Keratinocyte (primary cell): ENCODE measurements at regions not wholly inside any gene's neighbourhood (a gene's known extent, or its start where the extent isn't known, plus 50 kb on each side); places are given as distances from the start of the nearest gene placed in this dataset.

ENCODE experiments used
- DNase-seq: peaks from one replicate; pipeline ENCODE4 v3.0.0-alpha.2; 2011; ENCODE audit warnings: low read depth, missing footprints, low spot score
- FAIRE-seq: peaks from 2 replicates; lab custom pipeline; 2011; peaks lifted over from hg19 to GRCh38; lab: Jason Lieb, UNC
- H2AFZ ChIP-seq: 2 replicates; pipeline ENCODE4 v1.6.0; 2012; ENCODE audit warnings: low read length, control low read depth, inconsistent platforms; ENCODE audit not compliant: control insufficient read depth
- H3K27ac ChIP-seq: 2 replicates; pipeline ENCODE4 v1.5.1; 2011; ENCODE audit warnings: low read length; ENCODE audit not compliant: control insufficient read depth, insufficient read depth
- H3K27me3 ChIP-seq: 3 replicates; pipeline ENCODE4 v1.6.0; 2011; ENCODE audit warnings: low read length; ENCODE audit not compliant: control insufficient read depth, insufficient read depth; ENCODE audit errors: extremely low read depth
- H3K36me3 ChIP-seq, 2 experiments: 2 replicates in 1 of 2; 3 replicates in 1 of 2; pipeline ENCODE4 v1.5.1; 2011; ENCODE audit warnings: low read length in 2 of 2, mild to moderate bottlenecking in 1 of 2; ENCODE audit not compliant: control insufficient read depth in 2 of 2, insufficient read depth in 2 of 2; ENCODE audit errors: extremely low read depth in 1 of 2
- H3K4me1 ChIP-seq: 3 replicates; pipeline ENCODE4 v1.5.1; 2011; ENCODE audit warnings: low read length; ENCODE audit not compliant: control insufficient read depth, insufficient read depth; ENCODE audit errors: extremely low read depth
- H3K4me2 ChIP-seq: 3 replicates; pipeline ENCODE4 v1.6.0; 2011; ENCODE audit warnings: low read depth, low read length; ENCODE audit not compliant: control insufficient read depth, insufficient read depth; ENCODE audit errors: extremely low read depth
- H3K4me3 ChIP-seq, 3 experiments: fragments of 200-600 bp in 1 of 3; sonication (generic) in 1 of 3; 2 replicates in 2 of 3; 3 replicates in 1 of 3; pipeline ENCODE4 v1.5.1; 2011 to 2016; ENCODE audit warnings: low read length in 3 of 3, mild to moderate bottlenecking in 3 of 3, control low read depth in 2 of 3, inconsistent platforms in 1 of 3, low read depth in 1 of 3, mixed read lengths in 1 of 3, mixed run types in 1 of 3, moderate library complexity in 1 of 3; ENCODE audit not compliant: control insufficient read depth in 2 of 3, insufficient read depth in 2 of 3; ENCODE audit errors: extremely low read depth in 1 of 3
- H3K79me2 ChIP-seq: 2 replicates; pipeline ENCODE4 v1.6.0; 2012; ENCODE audit warnings: low read length; ENCODE audit not compliant: control insufficient read depth, insufficient read depth
- H3K9ac ChIP-seq: 3 replicates; pipeline ENCODE4 v1.6.0; 2011; ENCODE audit warnings: low read length; ENCODE audit not compliant: control insufficient read depth, insufficient read depth; ENCODE audit errors: extremely low read depth
- H3K9me1 ChIP-seq: 3 replicates; pipeline ENCODE4 v1.6.0; 2011; ENCODE audit warnings: low read length; ENCODE audit not compliant: control insufficient read depth, insufficient read depth; ENCODE audit errors: extremely low read depth
- H3K9me3 ChIP-seq: 2 replicates; pipeline ENCODE4 v1.5.1; 2012; ENCODE audit warnings: low read depth, low read length; ENCODE audit not compliant: control insufficient read depth
- H4K20me1 ChIP-seq: 3 replicates; pipeline ENCODE4 v1.6.0; 2011; ENCODE audit warnings: low read length; ENCODE audit not compliant: control insufficient read depth, insufficient read depth; ENCODE audit errors: extremely low read depth
- CTCF ChIP-seq, 3 experiments: IDR thresholded peaks in 1 of 3; conservative IDR thresholded peaks in 1 of 3; optimal IDR thresholded peaks in 1 of 3; 2 replicates in 2 of 3; 3 replicates in 1 of 3; pipeline versions ENCODE3 to v1.5.1; 2011; ENCODE audit warnings: low read length in 3 of 3, mild to moderate bottlenecking in 3 of 3, moderate library complexity in 2 of 3, control low read depth in 1 of 3, inconsistent platforms in 1 of 3; ENCODE audit not compliant: insufficient read depth in 2 of 3; ENCODE audit errors: extremely low read depth in 1 of 3
- EZH2 ChIP-seq: IDR thresholded peaks from one replicate; pipeline ENCODE4 v1.6.1; 2012; ENCODE audit warnings: inconsistent platforms, mild to moderate bottlenecking, low read length, moderate library complexity
- dilution Hi-C: fragments of 300-500 bp; cut with MboI; formaldehyde crosslinking; loops from one replicate; pipeline ENCODE4 v1.7.0; 2020; ENCODE audit warnings: low sequenced_read_pairs; ENCODE audit not compliant: extremely low pct_ligation_motif_present

DNA sequence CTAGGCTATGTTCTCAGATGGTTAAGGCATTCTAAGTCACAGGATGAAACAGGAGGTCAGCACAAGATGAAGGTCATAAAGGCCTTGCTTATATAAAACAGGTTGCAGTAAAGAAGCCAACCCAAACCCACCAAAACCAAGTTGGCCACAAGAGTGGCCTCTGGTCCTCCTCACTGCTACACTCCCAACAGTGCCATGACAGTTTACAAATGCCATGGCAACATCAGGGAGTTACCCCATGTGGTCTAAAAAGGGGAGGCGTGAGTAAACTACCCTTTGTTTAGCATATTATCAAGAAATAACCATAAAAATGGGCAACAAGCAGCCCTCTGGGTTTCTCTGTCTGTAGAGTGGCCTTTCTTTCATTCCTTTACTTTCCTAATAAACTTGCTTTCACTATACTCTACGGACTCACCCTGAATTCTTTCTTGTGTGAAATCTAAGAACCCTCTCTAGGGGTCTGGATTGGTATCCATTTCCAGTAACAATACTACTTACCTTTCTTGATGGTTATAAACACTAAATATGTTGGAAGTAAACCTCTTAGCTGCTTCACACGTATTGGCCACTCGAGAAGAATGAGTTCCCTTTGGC, 1237.9 kb downstream of the FAM181B start:
- Histone ChIP-seq H3K9me3 (no peaks in the 10 kb centered on the region), H3K79me2 (no peaks in the 10 kb centered on the region), H2AFZ (no peak overlapping the region), H3K27ac (no peak overlapping the region), H3K27me3 (no peaks in the 10 kb centered on the region), H3K4me1 (no peaks in the 10 kb centered on the region), H3K9me1 (no peaks in the 10 kb centered on the region), H4K20me1 (no peaks in the 10 kb centered on the region), H3K9ac (no peak overlapping the region), H3K4me3 (no peak overlapping the region), H3K4me2 (no peak overlapping the region), H3K36me3 (no peaks in the 10 kb centered on the region)
- DNase-seq: no peak
- dilution Hi-C loops: no loop called here
- TF ChIP-seq EZH2 (no peak), CTCF (optimal IDR thresholded peaks at IDR 0.05 in 1 of 3, IDR thresholded peaks at IDR 0.05 in 1 of 3, conservative IDR thresholded peaks at IDR 0.05 in 1 of 3; ENCODE audit: extremely low read depth in 1 of 3, insufficient read depth in 2 of 3, low read length in 3 of 3) (no peak)
- FAIRE-seq: no peak

- Histone ChIP-seq H3K9me3 (no peaks in the 10 kb centered on the region), H3K9me1 (no peaks in the 10 kb centered on the region), H3K9ac (no peak overlapping the region), H3K4me1 (no peaks in the 10 kb centered on the region), H3K36me3 (no peaks in the 10 kb centered on the region), H4K20me1 (no peaks in the 10 kb centered on the region), H3K27ac (no peak overlapping the region), H3K79me2 (no peaks in the 10 kb centered on the region), H2AFZ (no peak overlapping the region), H3K4me2 (no peak overlapping the region), H3K27me3 (no peaks in the 10 kb centered on the region), H3K4me3 (no peak overlapping the region)
- no peak for DNase-seq
- FAIRE-seq: no peak
- TF ChIP-seq CTCF (optimal IDR thresholded peaks at IDR 0.05 in 1 of 3, IDR thresholded peaks at IDR 0.05 in 1 of 3, conservative IDR thresholded peaks at IDR 0.05 in 1 of 3; ENCODE audit: extremely low read depth in 1 of 3, insufficient read depth in 2 of 3, low read length in 3 of 3) (no peak), EZH2 (no peak)
- dilution Hi-C loops: no loop called here
These were observed 1239.2 kb downstream of the FAM181B start for GRCh38 chr11:81494431-81494830.
